Activated naive CD4-positive, alpha-beta T cell treated with anti-CD3 and anti-CD28 coated beads, Interleukin-2, amount 50 U/mL, for 24 hours (primary cell): ENCODE measurements at regions not wholly inside any gene's neighbourhood (a gene's known extent, or its start where the extent isn't known, plus 50 kb on each side); places are given as distances from the start of the nearest gene placed in this dataset.
"Not testable (repeated sequence)": the region's sequence is repeated elsewhere in the genome, so short reads cannot be mapped to it uniquely, and the experiment has no call there.

Source experiments
- H3K27ac Mint-ChIP-seq: one replicate; pipeline ENCODE4 v1.8.0; 2021; ENCODE audit warnings: mild to moderate bottlenecking, mixed read lengths
- H3K27me3 Mint-ChIP-seq: one replicate; pipeline ENCODE4 v1.8.0; 2021; ENCODE audit warnings: mixed read lengths
- H3K36me3 Mint-ChIP-seq: one replicate; pipeline ENCODE4 v1.8.0; 2021; ENCODE audit warnings: mixed read lengths
- H3K4me1 Mint-ChIP-seq: one replicate; pipeline ENCODE4 v1.8.0; 2021; ENCODE audit warnings: mixed read lengths
- H3K4me3 Mint-ChIP-seq: one replicate; pipeline ENCODE4 v1.8.0; 2021; ENCODE audit warnings: mild to moderate bottlenecking, mixed read lengths
- H3K9me3 Mint-ChIP-seq: one replicate; pipeline ENCODE4 v1.8.0; 2021; ENCODE audit warnings: mixed read lengths

DNA sequence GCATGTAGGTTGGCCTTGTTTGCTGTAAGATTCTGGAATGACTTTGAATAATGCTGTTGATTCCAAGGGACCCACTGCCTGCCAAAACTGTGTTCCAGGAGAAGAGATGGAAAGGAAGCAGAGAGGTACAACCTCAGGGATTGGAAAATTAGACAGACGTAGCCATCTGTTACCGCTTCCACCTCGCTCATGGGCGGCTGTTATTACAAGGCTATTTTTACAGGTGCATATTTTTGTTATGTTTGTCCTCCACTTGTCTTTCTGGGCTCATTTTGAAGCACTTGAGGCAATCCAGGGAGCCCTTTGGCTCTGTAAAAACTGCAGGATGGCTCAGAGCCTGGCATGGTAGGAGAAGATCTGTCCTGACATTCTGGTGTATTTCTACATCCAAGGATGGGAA lies 276.4 kb upstream of the TMTC4 start:
- H3K27ac Mint-ChIP-seq, result no peak overlapping the region
- H3K36me3 Mint-ChIP-seq, result no peaks in the 10 kb centered on the region
- no peaks in the 10 kb centered on the region for H3K9me3 Mint-ChIP-seq
- no peaks in the 10 kb centered on the region for H3K4me1 Mint-ChIP-seq
- no peak overlapping the region for H3K4me3 Mint-ChIP-seq
- H3K27me3 Mint-ChIP-seq, result peaks cover 1% of the 10 kb centered on the region

DNA sequence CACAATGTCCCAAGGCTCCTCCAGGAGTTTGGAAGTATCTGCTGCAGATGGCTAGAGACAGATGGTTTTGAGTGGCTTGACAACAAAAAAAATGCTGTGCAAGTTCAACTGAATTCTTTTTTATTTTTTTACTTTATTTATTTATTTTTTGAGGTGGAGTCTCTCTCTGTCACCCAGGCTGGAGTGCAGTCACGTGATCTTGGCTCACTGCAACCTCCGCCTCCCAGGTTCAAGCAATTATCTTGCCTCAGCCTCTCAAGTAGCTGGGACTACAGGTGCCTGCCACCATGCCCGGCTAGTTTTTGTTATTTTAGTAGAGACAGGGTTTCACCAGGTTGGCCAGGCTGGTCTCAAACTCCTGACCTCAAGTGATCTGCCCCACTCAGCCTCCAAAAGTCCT lies 274.3 kb upstream of the TMTC4 start:
- H3K36me3 Mint-ChIP-seq, H3K27me3 Mint-ChIP-seq, H3K4me3 Mint-ChIP-seq, H3K4me1 Mint-ChIP-seq, H3K27ac Mint-ChIP-seq, H3K9me3 Mint-ChIP-seq: not testable (repeated sequence)

DNA sequence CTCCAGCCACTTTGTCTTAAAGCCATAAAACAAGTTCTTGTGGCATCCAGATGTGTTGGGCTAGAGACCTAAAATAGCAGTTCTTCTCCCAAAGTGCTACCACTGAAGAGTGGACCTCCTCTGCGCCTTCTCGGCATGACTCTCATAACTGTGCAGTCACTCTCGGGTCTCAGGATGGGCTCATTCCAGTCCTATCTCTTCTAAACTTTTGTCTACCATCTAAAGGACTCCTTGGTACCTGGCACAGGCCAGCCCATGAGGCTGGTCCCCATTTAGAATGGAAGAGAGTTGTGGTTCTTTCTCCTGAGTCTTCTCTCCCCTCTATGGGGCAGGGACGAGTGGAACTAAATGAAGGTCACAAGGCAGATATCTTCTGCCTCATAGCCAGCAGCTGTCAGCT lies 272.0 kb upstream of the TMTC4 start:
- Mint-ChIP-seq H3K27ac (no peak overlapping the region), H3K9me3 (no peaks in the 10 kb centered on the region), H3K36me3 (no peaks in the 10 kb centered on the region), H3K4me1 (no peaks in the 10 kb centered on the region), H3K4me3 (no peak overlapping the region), H3K27me3 (no peaks in the 10 kb centered on the region)

- Mint-ChIP-seq H3K27me3 (peaks cover 2% of the 10 kb centered on the region), H3K4me1 (no peaks in the 10 kb centered on the region), H3K9me3 (no peaks in the 10 kb centered on the region), H3K36me3 (no peaks in the 10 kb centered on the region), H3K4me3 (no peak overlapping the region), H3K27ac (no peak overlapping the region)
Observed at GRCh38 chr13:100944791-100945345, 270.3 kb upstream of the TMTC4 start.

DNA sequence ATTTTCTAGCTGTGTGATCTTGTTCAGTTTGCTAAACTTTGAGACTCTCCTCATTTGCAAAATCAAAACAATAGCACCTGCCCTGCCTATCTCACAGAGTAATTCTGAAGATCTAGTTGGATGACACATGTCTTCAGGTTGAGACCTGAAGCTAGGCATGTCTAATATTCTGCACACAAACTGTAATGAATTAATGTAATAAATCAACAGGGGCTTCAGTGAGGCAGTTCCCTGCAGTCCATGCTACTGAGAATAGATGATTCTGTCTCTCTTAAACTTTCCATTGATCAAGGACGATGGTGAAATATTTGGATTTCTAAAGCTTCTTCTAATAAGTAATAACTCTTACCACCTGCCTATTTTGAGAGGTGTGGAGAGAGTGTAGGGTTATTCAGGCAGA lies 268.1 kb upstream of the TMTC4 start:
- Mint-ChIP-seq H3K36me3 (no peaks in the 10 kb centered on the region), H3K4me1 (no peaks in the 10 kb centered on the region), H3K27ac (no peak overlapping the region), H3K27me3 (peaks cover 8% of the 10 kb centered on the region), H3K9me3 (no peaks in the 10 kb centered on the region), H3K4me3 (no peak overlapping the region)

GRCh38 chr13:100941377-100942368 lies 267.1 kb upstream of the TMTC4 start:
- no peak overlapping the region for H3K27ac Mint-ChIP-seq
- no peaks in the 10 kb centered on the region for H3K4me1 Mint-ChIP-seq
- peaks cover 12% of the 10 kb centered on the region for H3K27me3 Mint-ChIP-seq
- no peak overlapping the region for H3K4me3 Mint-ChIP-seq
- no peaks in the 10 kb centered on the region for H3K9me3 Mint-ChIP-seq
- H3K36me3 Mint-ChIP-seq, result no peaks in the 10 kb centered on the region

DNA sequence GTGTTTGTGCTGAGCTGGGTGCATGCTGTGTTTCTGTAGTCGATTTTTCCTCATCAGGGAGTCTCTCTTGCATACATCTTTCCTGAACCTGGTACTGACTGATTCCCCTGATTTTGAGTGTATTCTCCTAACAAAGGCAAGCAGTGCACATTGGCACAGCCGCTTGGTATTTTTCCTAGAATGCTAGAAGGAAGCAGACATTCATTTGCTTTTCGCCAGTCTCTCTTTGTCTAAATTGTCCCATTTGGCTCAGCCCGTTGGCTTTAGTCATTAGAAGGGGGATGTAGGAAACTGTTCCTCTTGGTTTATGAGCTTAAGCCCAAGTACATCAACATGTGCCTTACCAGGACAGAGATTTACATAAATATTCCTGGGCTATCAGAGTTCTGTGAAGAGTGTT lies 266.1 kb upstream of the TMTC4 start:
- H3K27me3 Mint-ChIP-seq, result peaks cover 13% of the 10 kb centered on the region
- no peaks in the 10 kb centered on the region for H3K36me3 Mint-ChIP-seq
- H3K4me3 Mint-ChIP-seq, result no peak overlapping the region
- no peaks in the 10 kb centered on the region for H3K9me3 Mint-ChIP-seq
- no peak overlapping the region for H3K27ac Mint-ChIP-seq
- no peaks in the 10 kb centered on the region for H3K4me1 Mint-ChIP-seq

DNA sequence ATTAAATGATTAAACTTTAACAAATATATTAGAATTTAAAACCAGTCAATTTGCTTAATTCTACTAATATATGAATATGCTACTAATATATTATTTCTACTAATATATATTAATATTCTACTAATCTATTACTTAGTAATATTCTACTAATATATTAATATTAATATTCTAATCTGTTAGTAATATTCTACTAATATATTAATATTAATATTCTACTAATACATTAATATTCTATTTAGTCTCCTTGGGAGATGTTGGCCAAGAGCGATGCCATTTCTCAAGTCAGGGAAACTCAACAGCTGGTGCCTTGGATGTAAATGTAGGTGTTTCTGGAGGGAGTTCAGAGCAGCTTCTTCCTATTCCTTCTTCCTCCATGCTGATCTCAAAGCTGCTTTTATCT lies 259.2 kb upstream of the TMTC4 start:
- Mint-ChIP-seq H3K4me3 (no peak overlapping the region), H3K4me1 (no peaks in the 10 kb centered on the region), H3K9me3 (no peaks in the 10 kb centered on the region), H3K36me3 (no peaks in the 10 kb centered on the region), H3K27ac (no peak overlapping the region), H3K27me3 (peaks cover 15% of the 10 kb centered on the region)

DNA sequence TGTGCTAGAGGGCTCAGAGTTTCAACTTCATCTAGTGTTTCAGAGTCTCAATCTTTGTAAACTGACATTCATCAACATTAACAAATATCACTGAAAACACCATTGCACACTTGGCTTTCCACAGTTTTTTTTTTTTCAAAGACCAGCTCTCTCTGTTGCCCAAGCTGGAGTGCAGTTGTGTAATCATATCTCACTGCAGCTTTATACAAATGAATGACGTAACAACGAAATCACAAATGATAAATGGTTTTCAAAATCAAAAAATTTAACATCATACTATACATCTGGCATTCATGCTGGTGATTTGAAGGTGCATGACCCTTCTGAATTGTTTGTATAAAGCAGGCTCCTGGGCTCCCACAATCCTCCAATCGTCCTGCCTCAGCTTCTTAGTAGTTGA lies 248.0 kb upstream of the TMTC4 start:
- Mint-ChIP-seq H3K4me1 (no peaks in the 10 kb centered on the region), H3K27me3 (no peaks in the 10 kb centered on the region), H3K9me3 (no peaks in the 10 kb centered on the region), H3K4me3 (no peak overlapping the region), H3K36me3 (no peaks in the 10 kb centered on the region), H3K27ac (no peak overlapping the region)

DNA sequence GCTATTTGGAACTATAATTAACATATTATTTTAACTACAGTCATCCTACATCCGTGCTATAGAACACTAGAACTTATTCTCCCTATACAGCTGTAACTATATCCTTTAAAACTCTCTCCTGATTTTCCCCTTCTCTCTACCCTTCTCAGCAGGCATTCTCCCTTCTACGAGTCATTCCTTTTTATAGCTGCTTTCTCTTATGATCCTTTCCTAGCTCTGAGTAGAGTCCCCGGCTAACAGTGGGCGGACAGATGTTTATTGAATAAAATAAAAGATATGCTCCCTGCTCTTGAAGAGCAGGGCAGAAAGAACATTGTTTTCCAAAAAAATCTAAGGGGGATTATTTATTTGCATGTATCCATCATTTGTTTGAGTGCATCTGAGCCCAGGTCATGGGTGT lies 246.5 kb upstream of the TMTC4 start:
- Mint-ChIP-seq H3K4me1 (no peaks in the 10 kb centered on the region), H3K27me3 (peaks cover 6% of the 10 kb centered on the region), H3K4me3 (no peak overlapping the region), H3K27ac (no peak overlapping the region), H3K36me3 (no peaks in the 10 kb centered on the region), H3K9me3 (no peaks in the 10 kb centered on the region)

DNA sequence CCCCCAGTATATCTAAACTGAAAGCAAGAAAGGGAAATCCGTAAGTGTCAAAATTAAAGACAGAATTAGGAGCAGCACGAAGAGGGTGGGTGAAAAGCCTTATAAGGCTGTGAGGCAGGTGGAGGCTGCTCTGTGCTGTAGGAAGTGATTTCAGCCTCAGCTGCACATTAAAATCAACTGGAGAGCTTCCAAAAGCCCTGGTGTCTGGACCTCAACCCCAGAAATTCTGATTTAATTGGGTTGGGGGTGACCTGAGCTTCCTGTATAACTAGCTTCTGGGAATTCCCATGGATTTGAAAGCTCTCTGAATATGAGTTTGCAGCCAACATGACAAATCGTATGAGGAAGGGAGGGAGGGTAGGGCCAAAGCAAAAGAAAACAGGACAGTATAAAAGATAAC lies 242.4 kb upstream of the TMTC4 start:
- peaks cover 12% of the 10 kb centered on the region for H3K27me3 Mint-ChIP-seq
- no peak overlapping the region for H3K4me3 Mint-ChIP-seq
- H3K36me3 Mint-ChIP-seq, result no peaks in the 10 kb centered on the region
- H3K4me1 Mint-ChIP-seq, result no peaks in the 10 kb centered on the region
- H3K9me3 Mint-ChIP-seq, result no peaks in the 10 kb centered on the region
- H3K27ac Mint-ChIP-seq, result no peak overlapping the region

GRCh38 chr13:100913143-100913542 lies 238.5 kb upstream of the TMTC4 start:
- Mint-ChIP-seq H3K27ac (no peak overlapping the region), H3K27me3 (peaks cover 17% of the 10 kb centered on the region), H3K9me3 (no peaks in the 10 kb centered on the region), H3K4me3 (no peak overlapping the region), H3K4me1 (no peaks in the 10 kb centered on the region), H3K36me3 (no peaks in the 10 kb centered on the region)

DNA sequence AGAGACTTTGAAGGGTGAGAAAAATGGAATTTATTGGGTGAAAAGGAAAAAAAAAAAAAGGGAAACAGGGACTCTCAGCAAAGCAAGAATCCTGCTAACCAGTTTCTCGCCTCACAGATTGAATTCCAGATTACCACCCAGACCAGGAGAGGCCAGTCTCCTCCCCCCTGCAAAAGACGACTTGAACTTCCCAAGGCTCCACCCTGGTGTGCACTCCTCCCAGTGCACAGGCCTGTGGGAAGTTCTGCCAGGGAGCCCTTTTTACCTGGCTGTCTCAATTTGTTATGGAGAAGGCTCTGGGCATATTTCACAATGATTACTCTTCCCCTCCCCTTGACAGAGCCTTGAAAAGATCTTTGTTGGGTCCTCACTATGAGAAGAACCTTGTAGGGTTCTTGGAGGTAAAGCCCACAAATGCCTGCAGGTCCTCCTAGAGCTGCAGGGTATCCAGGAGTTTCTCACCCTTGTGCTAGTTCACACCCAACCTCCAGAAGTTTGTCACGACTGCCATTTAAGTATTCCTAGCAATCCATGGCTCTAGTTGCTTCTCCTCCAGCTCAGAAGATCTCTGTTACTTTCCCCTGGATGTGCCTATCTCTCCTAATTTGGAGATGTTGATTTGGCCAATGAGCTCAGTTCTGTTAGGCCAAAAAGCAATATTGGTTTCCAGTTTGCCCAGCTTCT lies 229.8 kb upstream of the TMTC4 start:
- no peak overlapping the region for H3K4me3 Mint-ChIP-seq
- no peaks in the 10 kb centered on the region for H3K4me1 Mint-ChIP-seq
- no peaks in the 10 kb centered on the region for H3K9me3 Mint-ChIP-seq
- H3K36me3 Mint-ChIP-seq, result no peaks in the 10 kb centered on the region
- H3K27ac Mint-ChIP-seq, result no peak overlapping the region
- H3K27me3 Mint-ChIP-seq, result peaks cover 3% of the 10 kb centered on the region

GRCh38 chr13:100899720-100900316 lies 225.2 kb upstream of the TMTC4 start:
- Mint-ChIP-seq H3K4me3 (no peak overlapping the region), H3K4me1 (no peaks in the 10 kb centered on the region), H3K27ac (no peak overlapping the region), H3K27me3 (peaks cover 4% of the 10 kb centered on the region), H3K36me3 (no peaks in the 10 kb centered on the region), H3K9me3 (no peaks in the 10 kb centered on the region)

DNA sequence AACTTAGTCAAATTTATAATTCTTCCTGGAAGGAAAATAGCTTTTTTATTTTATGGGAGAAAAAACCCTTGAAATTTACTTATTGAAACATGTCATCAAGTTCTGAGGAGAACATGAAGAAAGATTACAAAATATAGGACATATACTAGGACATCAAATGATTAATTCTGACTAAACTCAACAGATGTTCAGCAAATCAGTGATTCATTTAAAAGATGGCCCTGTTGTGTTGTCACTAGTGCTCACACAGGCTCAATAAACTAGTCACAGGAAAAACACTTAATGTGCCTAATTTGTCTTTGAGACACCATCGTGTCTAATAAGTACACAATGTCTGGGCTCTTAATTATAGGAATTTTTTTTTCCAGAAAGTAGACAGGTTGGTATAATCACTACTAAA lies 223.8 kb upstream of the TMTC4 start:
- Mint-ChIP-seq H3K4me1 (no peaks in the 10 kb centered on the region), H3K36me3 (no peaks in the 10 kb centered on the region), H3K9me3 (no peaks in the 10 kb centered on the region), H3K4me3 (no peak overlapping the region), H3K27me3 (peaks cover 4% of the 10 kb centered on the region), H3K27ac (no peak overlapping the region)

GRCh38 chr13:100895651-100896050 lies 221.1 kb upstream of the TMTC4 start:
- Mint-ChIP-seq H3K4me3 (no peak overlapping the region), H3K27ac (no peak overlapping the region), H3K9me3 (no peaks in the 10 kb centered on the region), H3K4me1 (no peaks in the 10 kb centered on the region), H3K27me3 (peaks cover 2% of the 10 kb centered on the region), H3K36me3 (no peaks in the 10 kb centered on the region)
